VCaP (cell line): ENCODE measurements at regions not wholly inside any gene's neighbourhood (a gene's known extent, or its start where the extent isn't known, plus 50 kb on each side); places are given as distances from the start of the nearest gene placed in this dataset.

Source experiments
- H3K27ac ChIP-seq: fragments of 450-650 bp; 2 replicates; pipeline ENCODE4 v1.5.1; 2017
- TF ChIP-seq, protein P1 (sequence below): fragments of 450-650 bp; conservative IDR thresholded peaks from 2 replicates; pipeline ENCODE4 v1.5.1; 2017; ENCODE audit warnings: mild to moderate bottlenecking, moderate library complexity

DNA sequence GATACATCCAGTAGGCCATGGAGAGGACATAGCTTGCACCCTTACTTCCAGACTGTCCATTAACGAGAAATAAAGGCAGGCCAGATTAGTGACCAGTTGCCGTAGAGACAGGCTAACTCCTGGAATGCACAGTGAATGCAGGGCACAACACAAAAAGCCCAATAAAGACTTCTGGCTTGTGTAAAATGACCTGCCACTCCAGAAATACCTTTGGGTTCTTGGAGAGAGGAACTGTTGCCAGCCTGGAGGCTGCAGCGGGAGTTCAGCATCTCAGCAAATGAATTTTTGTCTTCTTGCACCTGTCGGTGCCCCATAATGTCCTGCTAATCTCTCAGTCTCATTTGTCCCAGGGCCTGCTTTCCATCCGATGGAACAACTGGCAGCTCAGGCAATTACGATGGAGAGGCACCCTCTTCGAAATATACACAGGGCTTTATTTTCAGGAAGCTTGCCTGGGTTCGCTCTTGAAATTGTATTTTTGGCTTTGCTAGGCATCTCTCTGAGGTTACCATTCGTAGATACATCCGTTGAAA is 538.8 kb upstream of the ZNF462 start:
- TF ChIP-seq, protein P1, sequence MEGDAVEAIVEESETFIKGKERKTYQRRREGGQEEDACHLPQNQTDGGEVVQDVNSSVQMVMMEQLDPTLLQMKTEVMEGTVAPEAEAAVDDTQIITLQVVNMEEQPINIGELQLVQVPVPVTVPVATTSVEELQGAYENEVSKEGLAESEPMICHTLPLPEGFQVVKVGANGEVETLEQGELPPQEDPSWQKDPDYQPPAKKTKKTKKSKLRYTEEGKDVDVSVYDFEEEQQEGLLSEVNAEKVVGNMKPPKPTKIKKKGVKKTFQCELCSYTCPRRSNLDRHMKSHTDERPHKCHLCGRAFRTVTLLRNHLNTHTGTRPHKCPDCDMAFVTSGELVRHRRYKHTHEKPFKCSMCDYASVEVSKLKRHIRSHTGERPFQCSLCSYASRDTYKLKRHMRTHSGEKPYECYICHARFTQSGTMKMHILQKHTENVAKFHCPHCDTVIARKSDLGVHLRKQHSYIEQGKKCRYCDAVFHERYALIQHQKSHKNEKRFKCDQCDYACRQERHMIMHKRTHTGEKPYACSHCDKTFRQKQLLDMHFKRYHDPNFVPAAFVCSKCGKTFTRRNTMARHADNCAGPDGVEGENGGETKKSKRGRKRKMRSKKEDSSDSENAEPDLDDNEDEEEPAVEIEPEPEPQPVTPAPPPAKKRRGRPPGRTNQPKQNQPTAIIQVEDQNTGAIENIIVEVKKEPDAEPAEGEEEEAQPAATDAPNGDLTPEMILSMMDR = no peak
- no peak overlapping the region for H3K27ac ChIP-seq

GRCh38 chr9:106324591-106325280 is 538.2 kb upstream of the ZNF462 start:
- TF ChIP-seq, protein P1 = no peak
- no peak overlapping the region for H3K27ac ChIP-seq

DNA sequence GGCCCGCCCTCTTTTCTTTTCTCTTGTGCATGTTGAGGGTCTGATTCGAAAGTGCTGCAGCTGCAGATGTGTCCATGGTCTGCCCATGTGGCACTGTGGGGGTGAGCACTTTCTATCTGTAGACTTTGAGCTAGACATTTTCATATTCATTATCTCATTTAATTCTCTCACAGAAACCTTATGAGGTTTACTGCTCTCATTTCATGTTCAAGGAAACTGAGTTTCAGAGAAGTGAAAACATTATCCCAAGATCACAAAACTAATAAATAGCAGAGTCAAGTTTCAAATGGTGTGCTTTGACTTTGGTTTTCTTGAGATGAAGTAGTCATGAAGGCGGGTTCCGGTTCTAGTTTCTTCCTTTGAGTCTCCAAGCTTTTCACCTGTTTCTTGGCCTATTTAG is 536.5 kb upstream of the ZNF462 start:
- TF ChIP-seq, protein P1 = no peak
- H3K27ac ChIP-seq = no peak overlapping the region

DNA sequence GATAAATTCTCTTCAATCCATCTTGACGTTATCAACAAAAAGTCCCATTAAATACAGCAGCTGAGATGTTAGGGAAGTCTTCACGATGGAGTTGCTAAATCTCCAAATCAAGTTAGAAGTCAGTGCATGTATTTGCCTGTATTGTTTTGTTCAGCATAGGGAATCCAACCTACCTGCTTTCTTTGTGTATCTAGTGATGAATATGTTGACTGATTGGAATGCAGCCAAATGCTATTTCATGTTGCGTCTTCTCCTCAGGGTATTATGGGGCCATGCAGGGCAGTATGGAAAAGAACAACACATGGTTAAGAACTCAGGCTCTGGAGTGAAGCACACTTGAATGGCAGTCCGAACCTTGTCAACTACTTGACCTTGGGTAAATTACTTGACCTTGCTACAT is 529.5 kb upstream of the ZNF462 start:
- TF ChIP-seq, protein P1 = no peak
- H3K27ac ChIP-seq = peak overlapping the region; percentile 26

DNA sequence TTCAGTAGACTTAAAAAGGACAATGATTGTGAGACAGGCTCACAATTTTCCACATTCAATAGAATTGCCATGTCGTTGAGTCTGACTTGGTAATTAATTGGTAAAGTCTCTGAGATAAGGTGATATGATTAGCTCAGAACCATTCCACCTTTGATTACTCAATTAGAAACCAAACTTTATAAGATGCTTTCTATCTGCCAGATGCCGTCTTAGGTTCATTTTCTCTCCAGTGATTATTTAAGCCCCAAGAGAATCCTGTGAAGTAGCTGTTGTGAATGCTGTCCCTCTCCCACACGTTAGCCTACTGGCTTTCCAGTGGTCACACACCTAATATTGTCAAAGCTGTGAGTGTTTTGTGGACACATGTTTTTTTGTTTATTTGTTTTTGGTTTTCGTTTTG is 528.9 kb upstream of the ZNF462 start:
- TF ChIP-seq, protein P1 = no peak

DNA sequence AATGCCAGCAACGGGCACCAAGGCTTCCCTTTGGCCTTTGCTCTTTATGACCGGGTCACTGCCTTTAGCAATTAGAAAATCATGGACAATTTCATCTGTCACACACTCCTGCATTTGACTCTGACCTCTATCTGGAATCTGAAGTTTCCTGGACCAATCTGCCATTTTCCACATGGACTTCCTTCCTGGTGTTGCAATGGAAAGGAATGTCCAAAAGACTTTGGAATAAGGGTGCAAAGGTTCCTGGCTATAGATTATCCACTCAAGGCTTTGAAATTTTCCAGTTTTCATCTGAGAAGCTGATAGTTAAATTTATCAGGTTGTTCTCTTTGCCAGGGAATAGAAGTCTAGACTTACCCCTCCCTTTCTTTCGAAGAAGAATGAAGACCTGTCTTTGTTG is 523.1 kb upstream of the ZNF462 start:
- TF ChIP-seq, protein P1 = no peak

More for the DNA sequence above, 528.9 kb upstream of the ZNF462 start:
- no peak overlapping the region for H3K27ac ChIP-seq

DNA sequence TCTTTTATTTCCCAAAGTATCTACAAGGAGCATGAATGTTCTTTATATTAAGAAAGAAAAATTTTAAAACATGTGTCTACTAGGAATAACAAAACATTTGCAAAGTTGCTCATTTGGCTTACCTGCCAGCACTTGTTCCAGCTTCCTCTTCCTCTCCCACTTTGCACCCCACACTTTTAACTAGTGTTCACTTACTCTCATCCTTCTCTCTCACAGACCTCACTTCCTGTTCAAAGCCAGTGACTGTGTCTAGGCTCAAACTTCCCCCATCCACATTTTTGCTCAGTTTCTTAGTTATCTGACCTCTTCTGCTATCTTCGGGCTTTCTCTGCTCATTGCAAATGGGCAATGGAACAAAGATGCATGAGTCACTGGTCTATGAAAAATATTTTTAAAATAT is 512.2 kb upstream of the ZNF462 start:
- no peak overlapping the region for H3K27ac ChIP-seq
- TF ChIP-seq, protein P1 = no peak

More for the DNA sequence above, 523.1 kb upstream of the ZNF462 start:
- H3K27ac ChIP-seq = no peak overlapping the region
